Esophagus (tissue), 2 donors: ENCODE measurements at regions not wholly inside any gene's neighbourhood (a gene's known extent, or its start where the extent isn't known, plus 50 kb on each side); places are given as distances from the start of the nearest gene placed in this dataset.

Experiments used
- H3K27ac ChIP-seq, 2 donors: one replicate each; pipeline ENCODE4 v1.5.1; 2013; ENCODE audit warnings: low read depth in 2 of 2, mild to moderate bottlenecking in 2 of 2, inconsistent platforms in 1 of 2, low read length in 1 of 2, moderate library complexity in 1 of 2
- H3K27me3 ChIP-seq, 2 donors: one replicate each; pipeline ENCODE4 v1.6.1; 2013; ENCODE audit warnings: low read length in 2 of 2, control low read depth in 1 of 2, mild to moderate bottlenecking in 1 of 2; ENCODE audit not compliant: insufficient read depth in 2 of 2, control insufficient read depth in 1 of 2
- H3K36me3 ChIP-seq, 2 donors: one replicate each; pipeline ENCODE4 v1.6.1; 2013; ENCODE audit warnings: low read length in 1 of 2; ENCODE audit not compliant: control insufficient read depth in 2 of 2, insufficient read depth in 2 of 2
- H3K4me1 ChIP-seq, 2 donors: one replicate each; pipeline ENCODE4 v1.6.1; 2013; ENCODE audit warnings: low read length in 1 of 2; ENCODE audit not compliant: control insufficient read depth in 2 of 2, insufficient read depth in 2 of 2
- H3K4me3 ChIP-seq, 2 donors: one replicate each; pipeline ENCODE4 v1.5.1; 2013; ENCODE audit warnings: low read length in 2 of 2, mild to moderate bottlenecking in 2 of 2, low read depth in 1 of 2, moderate library complexity in 1 of 2
- H3K9me3 ChIP-seq, 2 donors: one replicate each; pipeline ENCODE4 v1.6.1; 2013; ENCODE audit warnings: mild to moderate bottlenecking in 2 of 2, low read depth in 1 of 2, low read length in 1 of 2, moderate library complexity in 1 of 2; ENCODE audit not compliant: control insufficient read depth in 2 of 2, insufficient read depth in 1 of 2
- WGBS, 2 donors: extraction: QIAGEN DNeasy Blood & Tissue Kit; methylation state at CpG; one replicate each; pipeline ENCODE4 v1.1.7; 2013; 5-methylcytosine and 5-hydroxymethylcytosine counted together
- donor health status: healthy with polysubstance abuse.
- donor health status: Bipolar disorder and iron deficiency.

- H3K4me3 ChIP-seq, result no peak overlapping the region
- WGBS, 2 donors, result 72 to 76% methylated on average over 7 of the region's 7 CpGs
- no peaks in the 10 kb centered on the region for H3K27me3 ChIP-seq
- H3K4me1 ChIP-seq, result no peaks in the 10 kb centered on the region
- no peak overlapping the region for H3K27ac ChIP-seq
- peaks cover 0 to 3% of the 10 kb centered on the region in 2 donors for H3K9me3 ChIP-seq
- no peaks in the 10 kb centered on the region for H3K36me3 ChIP-seq
These were observed 289.3 kb upstream of the GOLIM4 start for GRCh38 chr3:168384990-168385389.

GRCh38 chr3:168383573-168383972 lies 287.8 kb upstream of the GOLIM4 start:
- H3K9me3 ChIP-seq, result peaks cover 0 to 3% of the 10 kb centered on the region in 2 donors
- no peaks in the 10 kb centered on the region for H3K4me1 ChIP-seq
- H3K4me3 ChIP-seq, result no peak overlapping the region
- no peaks in the 10 kb centered on the region for H3K27me3 ChIP-seq
- no peaks in the 10 kb centered on the region for H3K36me3 ChIP-seq
- H3K27ac ChIP-seq, result no peak overlapping the region
- WGBS, 2 donors, result 88 to 90% methylated on average over 2 of the region's 2 CpGs

GRCh38 chr3:168371846-168372245 lies 276.1 kb upstream of the GOLIM4 start:
- no peaks in the 10 kb centered on the region for H3K36me3 ChIP-seq
- no peak overlapping the region for H3K27ac ChIP-seq
- no peaks in the 10 kb centered on the region for H3K4me1 ChIP-seq
- H3K9me3 ChIP-seq, result no peaks in the 10 kb centered on the region
- H3K27me3 ChIP-seq, result no peaks in the 10 kb centered on the region
- no peak overlapping the region for H3K4me3 ChIP-seq
- 63% methylated on average over 3 of the region's 3 CpGs for whole genome bisulfite sequencing, 2 donors

- Histone ChIP-seq H3K27ac (no peak overlapping the region), H3K36me3 (no peaks in the 10 kb centered on the region), H3K27me3 (no peaks in the 10 kb centered on the region), H3K9me3 (no peaks in the 10 kb centered on the region), H3K4me1 (no peaks in the 10 kb centered on the region), H3K4me3 (no peak overlapping the region)
- WGBS, 2 donors, result 67 to 82% methylated on average over 1 of the region's 1 CpG
These were observed 269.2 kb upstream of the GOLIM4 start for GRCh38 chr3:168364967-168365366.

- H3K4me3 ChIP-seq, result no peak overlapping the region
- H3K36me3 ChIP-seq, result no peaks in the 10 kb centered on the region
- no peaks in the 10 kb centered on the region for H3K27me3 ChIP-seq
- H3K27ac ChIP-seq, result no peak overlapping the region
- WGBS, 2 donors, result 62 to 70% methylated on average over 4 of the region's 4 CpGs
- H3K9me3 ChIP-seq, result no peaks in the 10 kb centered on the region
- H3K4me1 ChIP-seq, result no peaks in the 10 kb centered on the region
These were observed 267.0 kb upstream of the GOLIM4 start for GRCh38 chr3:168362661-168363247.

- H3K4me1 ChIP-seq, result no peaks in the 10 kb centered on the region
- H3K27ac ChIP-seq, result no peak overlapping the region
- no peaks in the 10 kb centered on the region for H3K36me3 ChIP-seq
- H3K4me3 ChIP-seq, result no peak overlapping the region
- H3K9me3 ChIP-seq, result no peaks in the 10 kb centered on the region
- H3K27me3 ChIP-seq, result no peaks in the 10 kb centered on the region
These were observed 266.4 kb upstream of the GOLIM4 start for GRCh38 chr3:168362156-168362555.

- Histone ChIP-seq H3K4me3 (no peak overlapping the region), H3K4me1 (no peaks in the 10 kb centered on the region), H3K36me3 (no peaks in the 10 kb centered on the region), H3K9me3 (no peaks in the 10 kb centered on the region), H3K27me3 (no peaks in the 10 kb centered on the region), H3K27ac (no peak overlapping the region)
- WGBS, 2 donors, result 74 to 82% methylated on average over 3 of the region's 3 CpGs
These were observed 265.3 kb upstream of the GOLIM4 start for GRCh38 chr3:168360993-168361392.

GRCh38 chr3:168342946-168343850 lies 247.5 kb upstream of the GOLIM4 start:
- Histone ChIP-seq H3K4me3 (no peak overlapping the region), H3K27me3 (no peaks in the 10 kb centered on the region), H3K36me3 (no peaks in the 10 kb centered on the region), H3K9me3 (no peaks in the 10 kb centered on the region), H3K27ac (no peak overlapping the region), H3K4me1 (no peaks in the 10 kb centered on the region)
- WGBS, 2 donors, result 73 to 78% methylated on average over 9 of the region's 9 CpGs

- Histone ChIP-seq H3K36me3 (no peaks in the 10 kb centered on the region), H3K27ac (no peak overlapping the region), H3K4me3 (no peak overlapping the region), H3K9me3 (no peaks in the 10 kb centered on the region), H3K27me3 (no peaks in the 10 kb centered on the region), H3K4me1 (no peaks in the 10 kb centered on the region)
- 51 to 52% methylated on average over 2 of the region's 2 CpGs for WGBS, 2 donors
These were observed 246.5 kb upstream of the GOLIM4 start for GRCh38 chr3:168341956-168342936.
